GM19372 (cell line): ENCODE measurements at regions not wholly inside any gene's neighbourhood (a gene's known extent, or its start where the extent isn't known, plus 50 kb on each side); places are given as distances from the start of the nearest gene placed in this dataset.

ENCODE experiments used
- ATAC-seq: cut with Tn5 transposase; IDR thresholded peaks from one replicate; pipeline ENCODE4 v1.9.1; 2021; ENCODE audit warnings: mild to moderate bottlenecking, low read depth, moderate library complexity; ENCODE audit not compliant: unreplicated experiment

GRCh38 chr1:90413519-90413918, 303.6 kb downstream of the BARHL2 start:
- ATAC-seq: no peak

DNA sequence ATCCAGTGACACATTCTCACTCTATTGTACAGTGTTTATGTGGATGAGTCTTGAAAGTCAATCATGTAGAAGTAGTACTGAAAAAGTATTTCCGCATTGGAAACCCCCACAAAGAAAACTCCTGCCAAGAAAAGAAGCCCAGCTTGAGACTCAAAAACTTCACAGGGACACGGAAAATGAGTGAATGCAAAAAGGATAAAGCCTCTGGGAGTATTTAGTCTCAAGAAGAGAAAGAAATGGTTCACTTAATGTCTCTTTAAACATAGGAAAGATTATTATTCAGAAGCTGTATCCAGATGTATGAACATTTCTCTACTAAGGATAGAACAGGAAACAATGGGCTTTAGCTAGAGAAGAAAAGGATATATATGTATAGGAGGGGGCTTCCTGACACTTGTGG, 304.5 kb downstream of the BARHL2 start:
- no peak for ATAC-seq

DNA sequence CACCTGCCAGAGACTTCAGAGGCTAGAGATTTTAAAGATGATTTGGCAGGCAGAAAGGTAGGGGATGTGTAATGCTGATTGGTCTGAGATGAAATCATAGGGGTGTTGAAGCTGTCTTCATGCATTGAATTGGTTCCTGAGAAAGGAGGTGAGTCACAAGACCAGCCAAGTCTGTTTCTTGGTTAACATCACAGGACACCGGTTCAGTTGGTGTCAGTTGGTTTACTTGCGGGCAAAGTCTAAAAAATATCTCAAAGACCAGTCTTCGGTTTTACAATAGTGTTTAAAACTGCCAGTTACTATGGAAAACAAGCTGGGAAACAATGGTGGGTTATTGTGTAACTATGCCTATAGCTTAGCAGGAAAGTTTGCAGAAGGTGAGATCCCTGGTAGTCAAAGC, 305.9 kb downstream of the BARHL2 start:
- ATAC-seq: no peak

DNA sequence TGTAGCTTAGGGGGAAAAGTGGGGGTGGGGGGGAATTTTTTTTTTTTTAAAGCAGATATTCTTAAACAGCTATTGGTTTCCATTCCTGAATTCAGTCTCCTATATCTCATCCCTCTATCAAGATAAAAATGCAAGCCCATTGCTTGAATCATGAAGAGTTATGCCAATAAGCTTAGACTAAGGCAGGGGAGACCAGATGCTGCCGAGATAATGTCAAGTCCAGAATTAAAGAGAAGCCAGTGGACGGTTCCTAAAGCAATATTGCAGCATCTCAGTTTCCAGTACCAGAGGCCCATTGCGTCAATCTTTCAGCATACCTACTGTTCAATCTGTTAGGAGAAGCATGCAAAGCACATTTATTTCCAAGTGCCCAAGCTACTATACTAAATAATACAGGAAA, 309.4 kb downstream of the BARHL2 start:
- no peak for ATAC-seq

GRCh38 chr1:90405726-90406125, 311.4 kb downstream of the BARHL2 start:
- no peak for ATAC-seq

DNA sequence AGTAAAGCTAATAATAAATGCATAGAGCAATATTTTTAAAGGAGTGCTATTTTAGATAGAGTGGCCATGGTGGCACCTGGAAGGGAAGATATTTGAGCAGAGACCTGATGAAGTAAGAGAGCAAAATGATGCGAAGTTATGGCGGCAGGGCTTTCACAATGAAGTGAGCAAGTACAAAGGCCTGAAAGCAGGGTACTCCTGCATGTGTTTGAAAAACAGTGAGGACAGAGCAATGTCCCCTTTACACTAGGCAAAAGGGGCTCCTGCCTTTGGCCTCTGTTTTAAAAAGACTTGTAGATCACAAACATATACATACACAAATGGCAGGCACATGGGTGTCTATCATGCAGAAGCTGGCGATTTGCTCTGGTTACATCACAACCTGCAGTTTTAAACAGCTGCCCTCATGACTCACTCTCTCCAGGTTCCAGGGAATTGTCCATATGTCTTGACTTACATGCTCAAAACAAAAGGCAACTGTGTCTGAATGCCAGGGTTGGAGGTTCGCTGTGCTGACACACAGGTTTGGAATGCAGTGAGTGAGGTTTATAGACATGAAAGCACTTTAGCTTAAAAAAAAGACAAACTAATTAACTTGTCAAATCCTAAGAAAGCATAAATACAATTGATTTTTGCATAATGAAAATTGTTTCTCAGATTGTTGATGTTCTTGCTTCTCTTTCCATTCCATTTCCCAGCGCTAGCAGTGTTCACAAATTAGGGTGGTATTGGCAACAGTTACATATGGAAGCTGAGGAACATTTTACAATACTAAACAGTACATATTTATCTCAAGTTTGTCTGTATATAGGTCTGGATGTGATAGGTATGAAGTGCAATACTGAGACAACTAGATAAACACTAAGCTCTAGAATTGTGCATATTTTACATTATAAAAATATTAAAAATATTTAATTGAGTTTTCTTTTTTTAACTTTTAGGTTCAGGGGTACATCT, 313.9 kb downstream of the BARHL2 start:
- ATAC-seq: no peak

- no peak for ATAC-seq
Measured at GRCh38 chr1:90400131-90400530, 317.0 kb downstream of the BARHL2 start.

DNA sequence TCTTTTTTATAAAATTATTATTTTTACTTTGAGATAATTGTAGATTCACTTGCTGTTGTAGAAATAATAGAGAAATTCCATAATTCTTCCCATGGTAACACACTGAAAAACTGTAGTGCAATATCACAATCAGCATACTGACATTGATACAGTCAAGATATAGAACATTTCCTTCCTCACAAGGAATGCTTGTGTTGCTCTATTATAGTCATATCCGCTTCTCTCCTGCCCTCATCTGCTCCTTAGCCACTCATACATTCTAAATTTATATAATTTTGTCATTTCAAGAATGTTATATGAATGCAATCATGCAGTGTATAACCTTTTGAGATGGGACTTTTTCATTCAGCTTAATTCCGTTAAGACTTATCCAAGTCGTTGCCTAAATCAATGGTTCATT, 320.2 kb downstream of the BARHL2 start:
- ATAC-seq: no peak

DNA sequence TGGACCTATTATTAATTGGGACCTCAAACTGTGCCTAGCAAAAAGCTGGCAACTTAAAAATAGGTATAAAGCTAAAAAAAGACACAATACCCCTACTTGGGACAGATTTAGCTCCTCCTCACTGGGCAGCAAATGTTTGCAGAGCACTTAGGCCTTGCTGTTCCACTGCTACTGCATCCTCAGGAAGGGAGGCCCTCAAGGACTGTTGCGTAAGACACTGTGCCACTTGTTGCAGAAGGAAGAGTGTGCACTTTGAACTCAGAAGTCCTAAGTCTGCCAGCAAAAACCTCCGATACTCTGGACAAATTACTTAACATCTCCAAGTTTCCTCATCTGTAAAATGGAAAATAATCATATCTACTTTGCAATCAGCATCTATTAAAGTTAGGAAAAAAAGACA, 322.9 kb downstream of the BARHL2 start:
- no peak for ATAC-seq

- ATAC-seq: no peak
Measured at GRCh38 chr1:90393025-90393424, 324.1 kb downstream of the BARHL2 start.

GRCh38 chr1:90391126-90391525, 326.0 kb downstream of the BARHL2 start:
- no peak for ATAC-seq

DNA sequence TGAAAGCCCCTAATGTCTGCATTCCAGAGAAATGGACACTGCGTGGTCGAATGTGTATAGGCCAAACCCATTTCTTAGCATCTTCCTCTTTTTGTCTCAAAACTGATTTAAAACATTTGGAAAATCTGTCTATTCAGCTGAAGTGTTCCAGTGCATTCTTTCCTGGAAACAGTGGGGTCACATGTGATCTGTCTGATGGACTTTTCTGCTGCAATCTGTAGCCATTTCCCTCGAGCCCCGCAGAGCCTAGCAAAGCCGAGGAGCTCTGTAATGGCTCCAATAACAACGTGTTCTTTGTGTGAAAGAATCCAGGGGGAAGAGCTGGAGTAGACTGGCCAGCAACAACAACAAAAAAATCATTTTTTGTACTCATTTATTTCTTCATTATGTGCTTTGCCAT, 329.3 kb downstream of the BARHL2 start:
- ATAC-seq: no peak

DNA sequence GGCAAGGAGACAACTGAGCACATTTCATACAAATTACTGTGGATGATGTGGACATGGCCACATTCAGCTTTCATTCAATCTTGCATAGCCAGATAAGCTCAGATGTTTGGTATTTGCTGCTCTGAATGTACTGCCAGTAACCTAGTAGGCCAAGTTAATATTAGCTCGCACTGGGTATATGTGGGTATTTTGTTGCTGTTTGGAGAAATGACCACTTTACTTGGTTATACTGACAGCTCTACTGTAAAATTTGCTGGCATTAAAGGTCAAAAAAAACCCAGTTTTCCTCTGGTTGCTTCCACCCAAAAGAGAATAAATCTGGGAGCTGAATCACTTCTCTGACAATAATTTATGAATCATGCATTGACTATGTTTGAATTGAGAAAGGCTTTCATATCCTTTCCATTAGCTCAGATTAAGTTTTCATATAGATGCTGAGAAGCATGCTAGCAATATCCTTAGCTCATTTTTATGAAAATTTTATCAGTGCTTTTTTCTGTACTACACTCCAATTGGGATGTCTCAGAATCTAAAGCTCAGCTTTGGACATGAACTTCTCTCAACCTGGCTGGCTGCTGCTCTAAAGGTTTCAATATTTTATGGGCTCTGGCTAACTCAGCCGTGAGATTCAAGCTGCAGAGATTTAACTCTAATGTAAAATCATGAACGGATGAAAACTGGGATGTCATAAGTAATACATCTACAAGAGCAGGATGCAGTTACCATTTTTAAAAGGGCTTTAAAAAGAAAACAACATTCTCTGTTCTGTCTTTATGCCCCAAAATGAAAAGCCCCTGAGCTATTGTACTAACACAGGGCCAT, 330.0 kb downstream of the BARHL2 start:
- no peak for ATAC-seq

- no peak for ATAC-seq
Measured at GRCh38 chr1:90384193-90384592, 332.9 kb downstream of the BARHL2 start.

GRCh38 chr1:90382161-90382560, 334.9 kb downstream of the BARHL2 start:
- ATAC-seq: no peak

DNA sequence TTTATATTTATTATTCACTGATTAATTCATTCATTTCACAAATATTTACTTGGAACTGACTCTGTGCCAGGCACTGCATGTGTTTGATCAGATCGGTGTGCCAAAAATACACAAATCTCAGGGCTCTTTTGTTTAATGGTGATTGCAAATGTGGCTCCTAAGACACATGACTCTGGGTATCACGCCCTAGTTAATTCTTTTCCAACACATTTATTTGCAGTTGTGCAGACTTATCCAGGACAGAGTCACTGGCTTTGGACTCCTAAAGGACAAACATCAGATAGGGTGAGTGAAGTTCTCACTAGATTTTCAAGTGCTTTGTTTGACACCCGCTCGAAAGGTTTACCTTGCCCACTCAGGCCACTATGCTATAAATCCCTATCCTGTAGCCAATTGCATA, 335.5 kb downstream of the BARHL2 start:
- no peak for ATAC-seq

DNA sequence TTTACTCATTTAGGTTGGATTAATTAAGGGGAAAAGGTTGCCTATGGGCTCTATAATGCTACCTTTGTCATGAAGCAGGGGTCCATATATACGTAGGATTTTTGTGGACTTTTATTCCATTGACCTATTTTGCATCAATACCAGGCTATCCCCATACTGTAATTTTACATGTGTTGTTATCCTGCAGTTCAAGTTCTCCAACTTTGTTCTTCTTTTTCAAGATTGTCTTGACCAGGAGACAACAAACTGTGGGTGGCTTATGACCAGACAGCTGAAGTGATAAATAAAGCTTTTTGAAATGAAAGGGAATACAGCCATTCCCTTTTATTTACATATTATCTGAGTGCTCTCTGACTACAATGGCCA, 345.7 kb downstream of the BARHL2 start:
- no peak for ATAC-seq

GRCh38 chr1:90370686-90371447, 346.2 kb downstream of the BARHL2 start:
- ATAC-seq: no peak

DNA sequence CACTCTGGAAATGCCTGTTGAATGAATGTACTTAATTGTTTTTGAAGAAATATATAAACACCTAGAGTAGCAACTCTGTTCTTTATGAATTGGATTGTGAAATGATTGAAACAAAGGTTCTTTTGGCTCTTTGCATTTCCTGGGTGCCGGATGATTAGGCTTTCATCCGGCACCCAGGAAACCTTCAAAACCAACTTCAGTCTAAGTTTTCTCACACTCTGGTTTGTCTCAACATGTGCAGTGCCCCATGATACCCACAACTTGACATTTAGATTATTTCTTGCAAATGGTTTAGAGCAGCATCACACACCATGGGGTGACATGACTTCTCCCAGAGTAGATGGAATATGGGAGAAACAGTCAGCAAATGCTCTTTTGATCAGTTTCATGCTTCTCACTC, 354.9 kb downstream of the BARHL2 start:
- no peak for ATAC-seq

DNA sequence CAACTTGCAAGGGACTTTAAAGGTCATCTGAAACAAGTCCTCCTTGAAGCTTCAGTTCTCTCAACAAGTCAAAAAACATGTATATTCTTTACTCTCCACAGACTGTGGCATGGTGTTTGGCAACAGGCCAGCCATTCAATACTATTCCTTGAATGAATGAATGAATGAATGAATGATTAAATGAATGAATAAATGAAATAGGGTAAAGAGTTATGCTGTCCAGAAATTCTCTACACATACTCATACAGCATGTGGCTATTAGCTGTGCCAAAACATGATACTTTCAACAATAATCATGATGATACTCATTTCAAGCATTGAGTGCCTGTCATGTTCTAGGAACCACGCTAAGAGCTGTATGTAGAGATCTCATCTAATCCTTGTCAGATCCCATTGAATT, 356.1 kb downstream of the BARHL2 start:
- no peak for ATAC-seq

DNA sequence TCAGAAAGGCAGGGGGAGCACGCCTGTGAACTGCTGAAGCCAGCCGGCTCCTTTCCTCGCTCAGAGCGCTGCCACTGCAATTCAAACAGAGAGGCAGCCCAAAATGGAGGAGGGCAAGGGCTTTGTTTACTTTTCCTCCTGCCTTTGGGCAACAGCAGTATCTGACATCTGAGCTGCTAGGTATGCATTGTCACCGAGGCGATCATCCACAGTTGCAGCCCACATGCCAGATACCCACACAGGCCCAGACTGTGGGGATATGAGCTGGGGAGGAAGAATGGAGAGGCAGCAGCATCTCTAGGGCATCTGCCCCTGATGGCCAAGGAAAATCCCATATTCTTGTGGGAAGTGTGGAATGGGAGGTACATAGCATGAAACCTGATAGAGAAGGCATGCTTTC, 357.1 kb downstream of the BARHL2 start:
- ATAC-seq: no peak
